NCI-H2196 (cell line): ENCODE measurements at regions not wholly inside any gene's neighbourhood (a gene's known extent, or its start where the extent isn't known, plus 50 kb on each side); places are given as distances from the start of the nearest gene placed in this dataset.

Experiments
- DNase-seq: peaks from one replicate; lab custom pipeline; 2025; ENCODE audit not compliant: unreplicated experiment; lab: John Stamatoyannopoulos, UW

- DNase-seq, result no peak
Measured at GRCh38 chr16:49216593-49216992, 65.0 kb downstream of the CBLN1 start.

- DNase-seq, result no peak
Measured at GRCh38 chr16:49213594-49213993, 68.0 kb downstream of the CBLN1 start.

GRCh38 chr16:49204191-49204590 is 77.4 kb downstream of the CBLN1 start:
- no peak for DNase-seq

GRCh38 chr16:49203361-49203760 is 78.3 kb downstream of the CBLN1 start:
- no peak for DNase-seq

- DNase-seq, result no peak
Measured at GRCh38 chr16:49201118-49201517, 80.5 kb downstream of the CBLN1 start.

GRCh38 chr16:49200223-49200820 is 81.3 kb downstream of the CBLN1 start:
- no peak for DNase-seq

- no peak for DNase-seq
Measured at GRCh38 chr16:49195237-49195548, 86.4 kb downstream of the CBLN1 start.

GRCh38 chr16:49194537-49195236 is 87.0 kb downstream of the CBLN1 start:
- DNase-seq, result no peak

GRCh38 chr16:49193596-49193995 is 88.0 kb downstream of the CBLN1 start:
- DNase-seq, result no peak

- DNase-seq, result no peak
Measured at GRCh38 chr16:49189286-49189685, 92.4 kb downstream of the CBLN1 start.

GRCh38 chr16:49183911-49184310 is 97.7 kb downstream of the CBLN1 start:
- DNase-seq, result no peak

- no peak for DNase-seq
Measured at GRCh38 chr16:49181791-49182518, 99.7 kb downstream of the CBLN1 start.

- DNase-seq, result no peak
Measured at GRCh38 chr16:49179714-49180330, 101.8 kb downstream of the CBLN1 start.

GRCh38 chr16:49168126-49168525 is 113.5 kb downstream of the CBLN1 start:
- DNase-seq, result no peak

GRCh38 chr16:49165025-49165424 is 116.6 kb downstream of the CBLN1 start:
- no peak for DNase-seq

GRCh38 chr16:49161191-49161590 is 120.4 kb downstream of the CBLN1 start:
- DNase-seq, result no peak

GRCh38 chr16:49158029-49158642 is 123.5 kb downstream of the CBLN1 start:
- DNase-seq, result no peak

GRCh38 chr16:49150341-49150740 is 131.3 kb downstream of the CBLN1 start:
- no peak for DNase-seq

- DNase-seq, result no peak
Measured at GRCh38 chr16:49148410-49148809, 133.2 kb downstream of the CBLN1 start.

- DNase-seq, result no peak
Measured at GRCh38 chr16:49140618-49141017, 141.0 kb downstream of the CBLN1 start.

GRCh38 chr16:49130397-49130796 is 151.2 kb downstream of the CBLN1 start:
- DNase-seq, result no peak

- no peak for DNase-seq
Measured at GRCh38 chr16:49129935-49130334, 151.7 kb downstream of the CBLN1 start.
